ENCODE measurements at regions not wholly inside any gene's neighbourhood (a gene's known extent, or its start where the extent isn't known, plus 50 kb on each side); places are given as distances from the start of the nearest gene placed in this dataset.

GRCh38 chr16:82302042-82302727 is 132.2 kb upstream of the MPHOSPH6 start:
- Histone ChIP-seq H3K27me3 (no peaks in the 10 kb centered on the region), H3K27ac (no peak overlapping the region), H3K4me1 (peaks cover 0 to 3% (median 0%) of the 10 kb centered on the region in 4 donors), H3K9me3 (no peaks in the 10 kb centered on the region), H3K36me3 (no peaks in the 10 kb centered on the region), H3K4me3 (no peak overlapping the region)
- ATAC-seq (ENCODE audit: low FRiP score in 2 of 2), result peak in 1 of 2 donors; percentile 40
- TF ChIP-seq POLR2A (IDR thresholded peaks at IDR 0.05), result no peak
- TF ChIP-seq EP300 (IDR thresholded peaks at IDR 0.05), result no peak
- no peak for TF ChIP-seq POLR2AphosphoS5 (IDR thresholded peaks at IDR 0.05)
- TF ChIP-seq CTCF (IDR thresholded peaks at IDR 0.05), result no peak
- 76 to 78% methylated on average over 14 to 17 of the region's 17 CpGs for WGBS, 2 donors
- peak in 1 of 2 donors; percentile 46 for DNase-seq

- 71 to 87% methylated on average over 7 of the region's 7 CpGs for WGBS, 2 donors
- H3K4me1 ChIP-seq, result peaks cover 0 to 3% (median 0%) of the 10 kb centered on the region in 4 donors
- H3K27ac ChIP-seq, result no peak overlapping the region
- no peak overlapping the region for H3K4me3 ChIP-seq
- DNase-seq (no peak), ATAC-seq (ENCODE audit: low FRiP score in 2 of 2) (no peak)
- H3K36me3 ChIP-seq, result no peaks in the 10 kb centered on the region
- TF ChIP-seq POLR2AphosphoS5 (IDR thresholded peaks at IDR 0.05) (no peak), EP300 (IDR thresholded peaks at IDR 0.05) (no peak), CTCF (IDR thresholded peaks at IDR 0.05) (no peak), POLR2A (IDR thresholded peaks at IDR 0.05) (no peak)
- H3K9me3 ChIP-seq, result no peaks in the 10 kb centered on the region
- H3K27me3 ChIP-seq, result no peaks in the 10 kb centered on the region
Observed at GRCh38 chr16:82301146-82301755, 131.2 kb upstream of the MPHOSPH6 start.

- no peaks in the 10 kb centered on the region for H3K36me3 ChIP-seq
- no peak for ATAC-seq (ENCODE audit: low FRiP score in 2 of 2)
- H3K4me3 ChIP-seq, result no peak overlapping the region
- TF ChIP-seq CTCF (IDR thresholded peaks at IDR 0.05), result no peak
- no peak for TF ChIP-seq EP300 (IDR thresholded peaks at IDR 0.05)
- TF ChIP-seq POLR2AphosphoS5 (IDR thresholded peaks at IDR 0.05), result no peak
- no peak for TF ChIP-seq POLR2A (IDR thresholded peaks at IDR 0.05)
- no peaks in the 10 kb centered on the region for H3K27me3 ChIP-seq
- whole genome bisulfite sequencing, 2 donors, result 95% methylated on average over 6 of the region's 6 CpGs
- no peaks in the 10 kb centered on the region for H3K9me3 ChIP-seq
- no peak for DNase-seq
- H3K4me1 ChIP-seq, result peaks cover 0 to 3% (median 0%) of the 10 kb centered on the region in 4 donors
- no peak overlapping the region for H3K27ac ChIP-seq
Observed at GRCh38 chr16:82300374-82300951, 130.4 kb upstream of the MPHOSPH6 start.

- DNase-seq (no peak), ATAC-seq (ENCODE audit: low FRiP score in 2 of 2) (no peak)
- 89 to 93% methylated on average over 5 of the region's 5 CpGs for WGBS, 2 donors
- H3K27me3 ChIP-seq, result no peaks in the 10 kb centered on the region
- no peaks in the 10 kb centered on the region for H3K9me3 ChIP-seq
- H3K4me1 ChIP-seq, result peaks cover 0 to 3% (median 0%) of the 10 kb centered on the region in 4 donors
- no peak overlapping the region for H3K27ac ChIP-seq
- TF ChIP-seq POLR2A (IDR thresholded peaks at IDR 0.05), result no peak
- TF ChIP-seq CTCF (IDR thresholded peaks at IDR 0.05), result no peak
- TF ChIP-seq POLR2AphosphoS5 (IDR thresholded peaks at IDR 0.05), result no peak
- TF ChIP-seq EP300 (IDR thresholded peaks at IDR 0.05), result no peak
- H3K4me3 ChIP-seq, result no peak overlapping the region
- no peaks in the 10 kb centered on the region for H3K36me3 ChIP-seq
Observed at GRCh38 chr16:82298472-82298871, 128.4 kb upstream of the MPHOSPH6 start.

Measured in upper lobe of left lung (tissue), 6 donors.